ENCODE measurements at regions not wholly inside any gene's neighbourhood (a gene's known extent, or its start where the extent isn't known, plus 50 kb on each side); places are given as distances from the start of the nearest gene placed in this dataset.

DNA sequence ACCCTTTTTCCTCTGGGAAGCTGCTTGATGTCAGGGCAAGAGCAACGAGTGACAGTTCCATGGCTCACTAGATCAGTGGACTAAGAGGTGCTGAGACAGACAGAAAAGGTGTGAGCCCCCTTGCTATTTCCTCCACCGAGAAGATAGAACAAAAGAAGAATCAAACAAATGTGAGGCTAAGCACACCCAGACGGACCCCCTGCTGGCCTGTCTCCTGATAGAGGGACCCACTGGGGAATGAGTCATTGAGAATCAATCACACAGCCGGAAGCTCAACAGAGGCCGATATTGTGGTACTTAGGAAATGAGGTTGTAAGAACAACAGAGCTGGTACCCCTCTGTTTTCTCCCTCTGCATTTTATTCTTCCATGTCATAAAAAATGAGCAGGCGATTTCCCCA lies 89.8 kb upstream of the TEX51 start:
- DNase-seq (no peak), ATAC-seq (ENCODE audit: poor library complexity) (no peak)
- intact Hi-C loops (cut with DNase I): no loop called here

- no peak for ATAC-seq (ENCODE audit: poor library complexity)
- intact Hi-C loops (cut with DNase I): no loop called here
- no peak for DNase-seq
Observed at GRCh38 chr2:126809340-126809739, 89.3 kb upstream of the TEX51 start.

DNA sequence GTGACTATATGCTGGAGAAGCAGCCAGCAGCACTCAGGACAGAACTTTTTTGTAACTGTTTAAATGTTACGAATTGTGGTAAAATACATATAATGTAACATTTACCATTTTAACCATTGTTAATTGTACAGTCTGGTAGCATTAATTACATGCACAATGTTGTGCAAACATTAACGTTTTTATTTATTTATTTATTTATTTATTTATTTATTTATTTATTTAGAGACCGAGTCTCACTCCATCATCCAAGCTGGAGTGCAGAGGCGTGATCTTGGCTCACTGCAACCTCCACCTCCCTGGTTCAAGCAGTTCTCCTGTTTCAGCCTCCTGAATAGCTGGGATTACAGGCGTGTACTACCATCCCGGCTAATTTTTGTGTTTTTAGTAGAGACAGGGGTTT lies 88.7 kb upstream of the TEX51 start:
- DNase-seq: no peak
- no peak for ATAC-seq (ENCODE audit: poor library complexity)
- intact Hi-C loops (cut with DNase I): no loop called here

DNA sequence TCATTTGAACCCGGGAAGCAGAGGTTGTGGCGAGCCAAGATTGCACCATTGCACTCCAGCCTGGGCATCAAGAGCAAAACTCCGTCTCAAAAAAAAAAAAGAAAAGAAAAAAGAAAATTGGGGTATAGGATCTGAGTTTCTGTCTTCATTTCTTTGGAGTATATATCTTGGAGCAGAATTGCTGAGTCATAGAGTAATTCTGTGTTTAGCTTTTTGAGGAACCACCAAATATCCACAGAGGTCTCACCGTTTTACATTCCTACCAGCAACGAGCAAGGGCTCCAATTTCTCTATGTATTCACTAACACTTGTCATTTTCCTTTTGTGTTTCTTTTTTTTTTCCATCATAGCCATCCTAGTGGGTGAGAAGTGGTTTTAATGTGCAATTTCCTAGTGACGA lies 87.6 kb upstream of the TEX51 start:
- DNase-seq (no peak), ATAC-seq (ENCODE audit: poor library complexity) (no peak)
- intact Hi-C loops (cut with DNase I): no loop called here

- intact Hi-C loops (cut with DNase I): no loop called here
- ATAC-seq (ENCODE audit: poor library complexity) (no peak), DNase-seq (no peak)
Observed at GRCh38 chr2:126817172-126817571, 81.5 kb upstream of the TEX51 start.

DNA sequence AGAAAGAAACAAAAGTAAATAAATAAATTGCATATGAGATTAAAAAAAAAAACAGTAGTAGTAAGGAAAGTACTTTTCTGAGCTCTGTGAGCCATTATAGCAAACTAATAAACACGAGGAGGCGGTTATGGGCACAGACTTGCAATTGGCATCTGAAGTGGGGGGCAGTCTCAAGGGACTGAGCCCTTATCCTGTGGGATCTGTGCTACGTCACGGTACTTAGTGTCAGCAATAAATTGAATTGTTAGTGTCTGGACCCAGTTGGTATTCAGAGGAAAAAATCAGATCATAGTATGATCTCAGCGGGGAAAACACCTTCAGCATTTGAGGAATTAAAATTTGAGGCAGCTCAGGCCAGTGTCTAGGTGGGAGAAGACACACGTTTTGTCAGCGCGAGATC lies 76.6 kb upstream of the TEX51 start:
- no peak for ATAC-seq (ENCODE audit: poor library complexity)
- intact Hi-C loops (cut with DNase I): no loop called here
- DNase-seq: no peak

DNA sequence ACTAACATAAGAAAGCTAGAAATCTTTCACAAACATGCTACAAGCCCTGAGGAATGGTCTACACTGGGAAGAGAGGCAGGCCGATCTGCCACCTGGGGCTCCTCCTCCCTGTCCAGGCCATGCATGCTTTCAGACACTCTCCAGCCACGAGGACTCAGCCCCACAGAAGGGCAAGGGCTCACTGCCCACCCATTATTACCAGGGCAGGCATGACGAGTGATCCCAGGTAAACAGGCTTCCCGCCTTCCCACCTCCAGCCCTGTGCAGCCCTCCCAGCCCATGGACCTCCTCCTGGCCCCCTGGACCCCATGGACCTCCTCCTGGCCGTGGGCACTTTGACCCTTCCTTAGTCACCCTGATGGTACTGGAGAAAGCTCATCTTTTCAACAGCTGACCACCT lies 75.8 kb upstream of the TEX51 start:
- no peak for ATAC-seq (ENCODE audit: poor library complexity)
- no peak for DNase-seq
- intact Hi-C loops (cut with DNase I): no loop called here

DNA sequence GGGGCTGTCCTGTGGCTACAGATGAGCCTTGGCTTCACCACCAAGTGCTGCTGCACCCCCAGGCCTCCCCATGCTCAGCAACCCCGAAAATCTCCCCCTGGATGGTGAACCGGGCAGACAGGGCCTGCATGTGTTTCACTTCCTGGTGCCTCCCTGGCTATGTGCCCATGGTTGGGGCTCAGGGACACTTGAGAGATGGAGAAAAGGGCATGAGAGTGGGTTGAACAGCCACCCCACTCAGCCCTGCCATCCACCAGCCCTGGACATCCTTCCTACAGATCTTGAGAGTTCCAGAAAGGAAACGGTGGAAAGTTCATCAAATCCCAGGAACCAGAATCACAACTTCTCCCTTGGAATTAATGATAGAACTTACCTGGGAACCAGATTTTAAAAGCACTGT lies 74.7 kb upstream of the TEX51 start:
- DNase-seq (no peak), ATAC-seq (ENCODE audit: poor library complexity) (no peak)
- intact Hi-C loops (cut with DNase I): no loop called here

GRCh38 chr2:126824663-126825062 lies 74.0 kb upstream of the TEX51 start:
- DNase-seq: no peak
- intact Hi-C loops (cut with DNase I): no loop called here

DNA sequence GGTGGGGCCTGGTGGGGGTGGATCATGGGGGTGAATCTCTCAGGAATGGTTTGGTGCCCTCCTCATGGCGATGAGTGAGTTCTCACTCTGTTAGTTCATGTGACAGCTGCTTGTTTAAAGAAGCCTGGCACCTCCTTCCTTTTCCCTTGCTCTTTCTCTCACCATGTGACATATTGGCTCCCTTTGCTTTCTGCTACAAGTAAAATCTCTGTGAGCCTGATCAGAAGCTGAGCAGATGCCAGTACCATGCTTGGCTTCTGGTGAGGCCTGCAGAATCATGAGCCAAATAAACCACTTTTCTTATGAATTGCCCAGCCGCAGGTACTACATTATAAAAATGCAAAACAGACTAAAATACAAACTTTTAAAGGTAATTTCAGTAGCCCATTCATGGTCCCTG lies 73.4 kb upstream of the TEX51 start:
- no peak for DNase-seq
- intact Hi-C loops (cut with DNase I): no loop called here
- no peak for ATAC-seq (ENCODE audit: poor library complexity)

More at GRCh38 chr2:126824663-126825062, 74.0 kb upstream of the TEX51 start:
- ATAC-seq (ENCODE audit: poor library complexity): no peak

GRCh38 chr2:126826491-126826890 lies 72.2 kb upstream of the TEX51 start:
- DNase-seq: no peak
- no peak for ATAC-seq (ENCODE audit: poor library complexity)
- intact Hi-C loops (cut with DNase I): no loop called here

GRCh38 chr2:126827371-126827770 lies 71.3 kb upstream of the TEX51 start:
- ATAC-seq (ENCODE audit: poor library complexity): no peak
- intact Hi-C loops (cut with DNase I): no loop called here
- no peak for DNase-seq

- DNase-seq (no peak), ATAC-seq (ENCODE audit: poor library complexity) (no peak)
- intact Hi-C loops (cut with DNase I): no loop called here
Observed at GRCh38 chr2:126828051-126828450, 70.6 kb upstream of the TEX51 start.

GRCh38 chr2:126828491-126828890 lies 70.2 kb upstream of the TEX51 start:
- intact Hi-C loops (cut with DNase I): no loop called here
- no peak for ATAC-seq (ENCODE audit: poor library complexity)
- DNase-seq: no peak

- ATAC-seq (ENCODE audit: poor library complexity) (no peak), DNase-seq (no peak)
- intact Hi-C loops (cut with DNase I): no loop called here
Observed at GRCh38 chr2:126831234-126832005, 67.3 kb upstream of the TEX51 start.

DNA sequence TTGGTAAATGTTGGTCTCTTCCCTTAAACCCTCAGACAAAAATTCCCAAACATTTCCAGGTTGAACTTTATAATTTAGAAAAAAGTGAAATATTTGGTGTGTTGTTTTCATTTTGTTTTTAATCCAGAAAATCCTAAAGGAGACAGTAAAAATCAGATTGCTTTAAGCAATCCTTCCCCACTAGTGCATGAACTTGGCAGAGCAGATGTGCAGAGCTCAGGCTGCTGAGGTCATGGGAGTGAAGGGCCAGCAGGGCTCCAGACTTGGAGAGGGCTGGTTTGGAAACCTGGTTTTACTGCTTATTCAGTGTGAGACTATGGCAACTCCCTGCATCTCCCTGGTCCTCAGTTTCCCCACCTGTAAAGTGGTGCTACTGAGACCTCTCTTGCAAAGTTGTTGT lies 66.7 kb upstream of the TEX51 start:
- DNase-seq (no peak), ATAC-seq (ENCODE audit: poor library complexity) (no peak)
- intact Hi-C loops (cut with DNase I): no loop called here

GRCh38 chr2:126832757-126833156 lies 65.9 kb upstream of the TEX51 start:
- ATAC-seq (ENCODE audit: poor library complexity): no peak

GRCh38 chr2:126834006-126834659 lies 64.6 kb upstream of the TEX51 start:
- intact Hi-C loops (cut with DNase I): no loop called here
- DNase-seq (no peak), ATAC-seq (ENCODE audit: poor library complexity) (no peak)

More at GRCh38 chr2:126832757-126833156, 65.9 kb upstream of the TEX51 start:
- DNase-seq: no peak
- intact Hi-C loops (cut with DNase I): no loop called here

- ATAC-seq (ENCODE audit: poor library complexity) (no peak), DNase-seq (no peak)
- intact Hi-C loops (cut with DNase I): no loop called here
Observed at GRCh38 chr2:126835261-126835660, 63.4 kb upstream of the TEX51 start.

- DNase-seq (no peak), ATAC-seq (ENCODE audit: poor library complexity) (no peak)
- intact Hi-C loops (cut with DNase I): no loop called here
Observed at GRCh38 chr2:126835831-126836230, 62.9 kb upstream of the TEX51 start.

All from Right ventricle myocardium superior (tissue), 1 donor.